Endothelial cell of umbilical vein (primary cell): ENCODE measurements at regions not wholly inside any gene's neighbourhood (a gene's known extent, or its start where the extent isn't known, plus 50 kb on each side); places are given as distances from the start of the nearest gene placed in this dataset.

Source experiments
- BruUV-seq: library from RNA; stranded (reverse); fragments of 400-500 nt; replicated peaks from 2 replicates; lab custom pipeline; 2021; lab: Mats Ljungman, UMichigan
- CTCF ChIA-PET: fragments of 300-600, 350-600 bp; sonication (Branson Sonifier 250); formaldehyde crosslinking; loops from one replicate; lab custom pipeline; 2021; ENCODE audit warnings: antibody characterized with exemption, inconsistent platforms; lab: Charles Lee
- POLR2A ChIA-PET: fragments of 300-600, 350-600 bp; sonication (Branson Sonifier 250); formaldehyde crosslinking; loops from one replicate; lab custom pipeline; 2021; ENCODE audit warnings: antibody characterized with exemption, inconsistent platforms; lab: Charles Lee
- DNase-seq: peaks from one replicate; pipeline ENCODE4 v3.0.0-alpha.2; 2011; ENCODE audit warnings: low read depth, low spot score
- FAIRE-seq: peaks from 2 replicates; lab custom pipeline; 2011; peaks lifted over from hg19 to GRCh38; lab: Jason Lieb, UNC
- H2AFZ ChIP-seq: 2 replicates; pipeline ENCODE4 v1.6.0; 2012; ENCODE audit warnings: low read depth, low read length, control low read depth, inconsistent platforms
- H3K27ac ChIP-seq: 2 replicates; pipeline ENCODE4 v1.5.1; 2011; ENCODE audit warnings: low read depth, mild to moderate bottlenecking, control low read depth, low read length, moderate library complexity; ENCODE audit not compliant: insufficient read depth
- H3K27me3 ChIP-seq, 2 experiments: 2 replicates each; pipeline versions ENCODE4 v1.6.0 to v1.6.1; 2011; ENCODE audit warnings: low read length in 2 of 2, mixed read lengths in 1 of 2; ENCODE audit not compliant: control insufficient read depth in 2 of 2, insufficient read depth in 2 of 2
- H3K36me3 ChIP-seq, 2 experiments: 2 replicates in 1 of 2; 3 replicates in 1 of 2; pipeline ENCODE4 v1.5.1; 2011; ENCODE audit warnings: low read length in 2 of 2, mild to moderate bottlenecking in 1 of 2, moderate library complexity in 1 of 2; ENCODE audit not compliant: control insufficient read depth in 2 of 2, insufficient read depth in 2 of 2; ENCODE audit errors: extremely low read depth in 1 of 2
- H3K4me1 ChIP-seq: 3 replicates; pipeline ENCODE4 v1.5.1; 2011; ENCODE audit warnings: mild to moderate bottlenecking, low read length; ENCODE audit not compliant: control insufficient read depth, insufficient read depth; ENCODE audit errors: extremely low read depth
- H3K4me2 ChIP-seq: 2 replicates; pipeline ENCODE4 v1.6.1; 2011; ENCODE audit warnings: low read length, control low read depth, mixed read lengths; ENCODE audit not compliant: insufficient read depth
- H3K4me3 ChIP-seq, 3 experiments: fragments of 200-600 bp in 1 of 3; sonication (generic), shearing (Covaris generic) in 1 of 3; replicated peaks in 1 of 3; 2 replicates each; pipeline ENCODE4 v1.5.1; 2011 to 2016; ENCODE audit warnings: control low read depth in 3 of 3, low read length in 3 of 3, mild to moderate bottlenecking in 2 of 3, inconsistent platforms in 1 of 3, low read depth in 1 of 3, moderate library complexity in 1 of 3; ENCODE audit not compliant: insufficient read depth in 1 of 3
- H3K79me2 ChIP-seq: 2 replicates; pipeline ENCODE4 v1.6.0; 2012; ENCODE audit warnings: low read length, inconsistent platforms; ENCODE audit not compliant: control insufficient read depth, insufficient read depth
- H3K9ac ChIP-seq: replicated peaks from 2 replicates; pipeline ENCODE3; 2011; ENCODE audit warnings: low read length, control low read depth; ENCODE audit not compliant: insufficient read depth; ENCODE audit errors: extremely low read depth
- H3K9me1 ChIP-seq: replicated peaks from 3 replicates; pipeline ENCODE4 v1.6.0; 2011; ENCODE audit warnings: mild to moderate bottlenecking, low read length; ENCODE audit not compliant: control insufficient read depth, insufficient read depth; ENCODE audit errors: extremely low read depth
- H3K9me3 ChIP-seq: replicated peaks from 2 replicates; pipeline ENCODE4 v1.5.1; 2012; ENCODE audit warnings: low read length, inconsistent platforms; ENCODE audit not compliant: control insufficient read depth, insufficient read depth
- H4K20me1 ChIP-seq: replicated peaks from 2 replicates; pipeline ENCODE3; 2011; ENCODE audit warnings: mild to moderate bottlenecking, low read length; ENCODE audit not compliant: control insufficient read depth, insufficient read depth; ENCODE audit errors: extremely low read depth
- FOS ChIP-seq: IDR thresholded peaks from 2 replicates; pipeline ENCODE4 v1.6.1; 2011; ENCODE audit warnings: mild to moderate bottlenecking, low read length, moderate library complexity, borderline replicate concordance; ENCODE audit not compliant: insufficient read depth
- JUN ChIP-seq: IDR thresholded peaks from 2 replicates; pipeline ENCODE4 v1.6.1; 2011; ENCODE audit warnings: borderline replicate concordance, low read depth; ENCODE audit not compliant: insufficient read length, insufficient read depth
- MYC ChIP-seq: IDR thresholded peaks from one replicate; pipeline ENCODE4 v1.6.1; 2011; ENCODE audit warnings: mild to moderate bottlenecking, low read depth, low read length
- POLR2A ChIP-seq: IDR thresholded peaks from 2 replicates; pipeline ENCODE4 v1.6.1; 2012; ENCODE audit warnings: low read depth, mild to moderate bottlenecking, control low read depth, low read length
- POLR2AphosphoS5 ChIP-seq: IDR thresholded peaks from 2 replicates; pipeline ENCODE4 v1.6.1; 2012; ENCODE audit warnings: low read depth, mild to moderate bottlenecking, control low read depth, low read length, moderate library complexity; ENCODE audit not compliant: insufficient read depth
- dilution Hi-C: fragments of 300-500 bp; cut with MboI; formaldehyde crosslinking; loops from one replicate; pipeline ENCODE4 v1.15.0; 2019; ENCODE audit warnings: low sequenced_read_pairs; ENCODE audit not compliant: extremely low pct_ligation_motif_present
- intact Hi-C: fragments of 100-400 bp; cut with micrococcal nuclease; formaldehyde crosslinking; loops from one replicate; pipeline ENCODE4 v1.10.0; 2022
- TF ChIP-seq, protein P1 (sequence below): IDR thresholded peaks from 2 replicates; pipeline ENCODE4 v1.6.1; 2011; ENCODE audit not compliant: insufficient read depth, insufficient read length

DNA sequence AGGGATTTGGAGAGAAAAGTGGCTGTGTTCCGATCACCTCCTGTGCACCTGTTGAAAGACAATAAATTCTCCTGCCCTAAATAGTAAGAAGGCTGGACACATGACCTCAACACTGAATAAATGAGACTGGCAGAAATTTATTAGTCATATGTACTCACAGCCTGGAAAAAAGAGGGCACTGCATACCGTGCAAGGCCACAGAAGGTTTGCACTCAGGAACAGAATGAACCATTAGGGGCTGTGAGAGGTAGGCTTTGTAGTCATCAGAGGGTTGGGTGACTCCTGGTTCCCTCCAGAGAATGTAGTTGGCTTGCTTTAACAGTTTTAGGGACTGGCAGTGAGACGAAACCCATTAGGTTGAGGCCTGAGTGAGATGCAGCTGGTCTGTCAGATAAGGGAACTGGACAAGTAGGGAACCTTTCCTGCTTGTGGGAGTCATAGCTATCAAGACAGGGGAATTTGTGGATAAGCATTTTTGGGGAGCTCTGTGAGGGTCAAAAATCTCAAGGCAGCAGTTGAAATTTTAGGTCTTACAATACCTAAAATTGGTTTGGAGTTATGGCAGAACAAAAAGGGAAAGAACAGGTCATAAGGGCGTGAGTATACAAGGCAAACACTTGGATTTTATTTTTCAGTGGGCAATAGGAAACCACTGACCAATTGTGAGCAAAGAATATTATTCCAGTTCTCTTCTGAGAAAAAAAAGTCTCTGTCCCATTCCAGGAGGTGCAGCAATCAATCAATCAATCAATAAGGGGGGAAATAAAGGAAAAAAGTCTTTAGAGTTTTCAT, 67.9 kb upstream of the BTN3A2 start:
- dilution Hi-C loops (no loop called here), intact Hi-C loops (loop anchor here (1.0 kb wide), 1 partner anchor 12 kb away; a partner anchor contains a TSS)
- Histone ChIP-seq H3K9me3 (no peaks in the 10 kb centered on the region), H2AFZ (no peak overlapping the region), H3K36me3 (no peaks in the 10 kb centered on the region), H3K9me1 (no peaks in the 10 kb centered on the region), H4K20me1 (no peaks in the 10 kb centered on the region), H3K27ac (peak overlapping the region; percentile 30), H3K4me3 (no peak overlapping the region), H3K79me2 (no peaks in the 10 kb centered on the region), H3K4me2 (no peak overlapping the region), H3K9ac (no peak overlapping the region), H3K27me3 (peaks cover 6 to 32% of the 10 kb centered on the region in 2 experiments), H3K4me1 (peaks cover 8% of the 10 kb centered on the region)
- no peak for TF ChIP-seq MYC
- TF ChIP-seq, protein P1, sequence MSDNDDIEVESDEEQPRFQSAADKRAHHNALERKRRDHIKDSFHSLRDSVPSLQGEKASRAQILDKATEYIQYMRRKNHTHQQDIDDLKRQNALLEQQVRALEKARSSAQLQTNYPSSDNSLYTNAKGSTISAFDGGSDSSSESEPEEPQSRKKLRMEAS, result no peak
- TF ChIP-seq POLR2AphosphoS5, result no peak
- no peak for TF ChIP-seq POLR2A
- no peak for TF ChIP-seq FOS
- TF ChIP-seq JUN, result no peak
- DNase-seq (peak; percentile 33), FAIRE-seq (no peak)
- POLR2A ChIA-PET, result no interaction called here
- no TSS peak for BruUV-seq
- CTCF ChIA-PET, result interaction anchor here (1.1 to 1.5 kb wide), 3 partner anchors 13 to 281 kb away, joined by 3 to 4 read pairs (median 3); no protein-coding TSS in a partner anchor
